ENCODE measurements at regions not wholly inside any gene's neighbourhood (a gene's known extent, or its start where the extent isn't known, plus 50 kb on each side); places are given as distances from the start of the nearest gene placed in this dataset.
"Not testable (repeated sequence)": the region's sequence is repeated elsewhere in the genome, so short reads cannot be mapped to it uniquely, and the experiment has no call there.

- no peaks in the 10 kb centered on the region for H3K9me3 ChIP-seq
- no peak overlapping the region for H3K4me3 ChIP-seq (ENCODE audit: control insufficient read depth in 1 of 2, extremely low read depth in 1 of 2, low read length in 1 of 2)
- H3K36me3 Mint-ChIP-seq = no peaks in the 10 kb centered on the region
- DNase-seq (no peak), ATAC-seq (replicated peaks in 1 of 4) (no peak)
- no peaks in the 10 kb centered on the region for H3K4me1 ChIP-seq (ENCODE audit: control insufficient read depth in 1 of 2, extremely low read depth in 1 of 2, insufficient read depth in 2 of 2, low read length in 2 of 2)
- POLR2A ChIA-PET = no interaction called here
- 43% methylated on average over 1 of the region's 2 CpGs for WGBS (ENCODE audit: insufficient coverage)
- H3K36me3 ChIP-seq (ENCODE audit: control insufficient read depth in 2 of 2, extremely low read depth in 1 of 2, insufficient read depth in 1 of 2, low read length in 1 of 2) = no peaks in the 10 kb centered on the region
- H3K4me1 Mint-ChIP-seq = no peaks in the 10 kb centered on the region
- peaks cover 2 to 10% of the 10 kb centered on the region in 2 experiments for H3K27me3 ChIP-seq (replicated peaks in 1 of 2; ENCODE audit: control insufficient read depth in 2 of 2, extremely low read depth in 1 of 2, insufficient read depth in 2 of 2, low read length in 1 of 2)
- no peak overlapping the region for H3K4me3 Mint-ChIP-seq
- CTCF ChIA-PET = no interaction called here
- H3K27ac ChIP-seq (ENCODE audit: low read length) = no peak overlapping the region
- H3K27me3 Mint-ChIP-seq = peaks cover 44 to 47% of the 10 kb centered on the region in 2 donors
- no peak overlapping the region for H3K27ac Mint-ChIP-seq
- no peaks in the 10 kb centered on the region for H3K9me3 Mint-ChIP-seq
Observed at GRCh38 chr6:27043244-27043643, 204.3 kb upstream of the PRSS16 start.

- WGBS (ENCODE audit: insufficient coverage) = 97% methylated on average over 24 of the region's 26 CpGs
- H3K9me3 Mint-ChIP-seq; POLR2A ChIA-PET; H3K4me3 Mint-ChIP-seq; DNase-seq; H3K4me3 ChIP-seq (ENCODE audit: control insufficient read depth in 1 of 2, extremely low read depth in 1 of 2, low read length in 1 of 2); CTCF ChIA-PET; H3K36me3 ChIP-seq (ENCODE audit: control insufficient read depth in 2 of 2, extremely low read depth in 1 of 2, insufficient read depth in 1 of 2, low read length in 1 of 2); H3K36me3 Mint-ChIP-seq; H3K27ac Mint-ChIP-seq; ATAC-seq (replicated peaks in 1 of 4); H3K4me1 ChIP-seq (ENCODE audit: control insufficient read depth in 1 of 2, extremely low read depth in 1 of 2, insufficient read depth in 2 of 2, low read length in 2 of 2); H3K27ac ChIP-seq (ENCODE audit: low read length); H3K9me3 ChIP-seq; H3K4me1 Mint-ChIP-seq: not testable (repeated sequence)
- H3K27me3 Mint-ChIP-seq = peaks cover 40 to 41% of the 10 kb centered on the region in 2 donors
- peaks cover 4 to 15% of the 10 kb centered on the region in 2 experiments for H3K27me3 ChIP-seq (replicated peaks in 1 of 2; ENCODE audit: control insufficient read depth in 2 of 2, extremely low read depth in 1 of 2, insufficient read depth in 2 of 2, low read length in 1 of 2)
Observed at GRCh38 chr6:27045131-27045530, 202.4 kb upstream of the PRSS16 start.

GRCh38 chr6:27047725-27048124 lies 199.8 kb upstream of the PRSS16 start:
- DNase-seq; H3K36me3 ChIP-seq (ENCODE audit: control insufficient read depth in 2 of 2, extremely low read depth in 1 of 2, insufficient read depth in 1 of 2, low read length in 1 of 2); H3K9me3 ChIP-seq; H3K4me1 Mint-ChIP-seq; H3K27ac Mint-ChIP-seq; H3K4me1 ChIP-seq (ENCODE audit: control insufficient read depth in 1 of 2, extremely low read depth in 1 of 2, insufficient read depth in 2 of 2, low read length in 2 of 2); H3K9me3 Mint-ChIP-seq; H3K36me3 Mint-ChIP-seq; H3K27ac ChIP-seq (ENCODE audit: low read length); H3K4me3 Mint-ChIP-seq; CTCF ChIA-PET; H3K4me3 ChIP-seq (ENCODE audit: control insufficient read depth in 1 of 2, extremely low read depth in 1 of 2, low read length in 1 of 2); ATAC-seq (replicated peaks in 1 of 4): not testable (repeated sequence)
- peaks cover 5 to 18% of the 10 kb centered on the region in 2 experiments for H3K27me3 ChIP-seq (replicated peaks in 1 of 2; ENCODE audit: control insufficient read depth in 2 of 2, extremely low read depth in 1 of 2, insufficient read depth in 2 of 2, low read length in 1 of 2)
- WGBS (ENCODE audit: insufficient coverage) = 57% methylated on average over 3 of the region's 5 CpGs
- H3K27me3 Mint-ChIP-seq = peaks cover 27 to 29% of the 10 kb centered on the region in 2 donors
- POLR2A ChIA-PET = interaction anchor here in 1 of 2 donors (0.7 kb wide), 1 partner anchor 36 kb away, joined by 8 read pairs; no protein-coding TSS in a partner anchor

GRCh38 chr6:27049863-27050781 lies 197.4 kb upstream of the PRSS16 start:
- no peaks in the 10 kb centered on the region for H3K9me3 Mint-ChIP-seq
- no peaks in the 10 kb centered on the region for H3K36me3 Mint-ChIP-seq
- POLR2A ChIA-PET = no interaction called here
- ATAC-seq (replicated peaks in 1 of 4) (no peak), DNase-seq (no peak)
- WGBS (ENCODE audit: insufficient coverage) = 69% methylated on average over 15 of the region's 30 CpGs
- no peaks in the 10 kb centered on the region for H3K4me1 Mint-ChIP-seq
- peaks cover 16 to 21% of the 10 kb centered on the region in 2 donors for H3K27me3 Mint-ChIP-seq
- Histone ChIP-seq H3K36me3 (ENCODE audit: control insufficient read depth in 2 of 2, extremely low read depth in 1 of 2, insufficient read depth in 1 of 2, low read length in 1 of 2) (no peaks in the 10 kb centered on the region), H3K4me1 (ENCODE audit: control insufficient read depth in 1 of 2, extremely low read depth in 1 of 2, insufficient read depth in 2 of 2, low read length in 2 of 2) (no peaks in the 10 kb centered on the region), H3K27me3 (replicated peaks in 1 of 2; ENCODE audit: control insufficient read depth in 2 of 2, extremely low read depth in 1 of 2, insufficient read depth in 2 of 2, low read length in 1 of 2) (peaks cover 5 to 20% of the 10 kb centered on the region in 2 experiments), H3K9me3 (no peaks in the 10 kb centered on the region), H3K4me3 (ENCODE audit: control insufficient read depth in 1 of 2, extremely low read depth in 1 of 2, low read length in 1 of 2) (no peak overlapping the region), H3K27ac (ENCODE audit: low read length) (no peak overlapping the region)
- CTCF ChIA-PET = no interaction called here
- H3K27ac Mint-ChIP-seq = no peak overlapping the region
- no peak overlapping the region for H3K4me3 Mint-ChIP-seq

GRCh38 chr6:27052082-27052730 lies 195.3 kb upstream of the PRSS16 start:
- ATAC-seq (replicated peaks in 1 of 4) = not testable (repeated sequence)

GRCh38 chr6:27052731-27053082 lies 194.8 kb upstream of the PRSS16 start:
- no peaks in the 10 kb centered on the region for H3K36me3 Mint-ChIP-seq
- ChIA-PET CTCF (no interaction called here), POLR2A (interaction anchor here in 1 of 2 donors (0.9 kb wide), 1 partner anchor 14 kb away, joined by 3 read pairs; no protein-coding TSS in a partner anchor)
- ATAC-seq (replicated peaks in 1 of 4) = no peak
- WGBS (ENCODE audit: insufficient coverage) = no CpG with 5 or more reads among the region's 5 CpGs
- H3K27me3 ChIP-seq (replicated peaks in 1 of 2; ENCODE audit: control insufficient read depth in 2 of 2, extremely low read depth in 1 of 2, insufficient read depth in 2 of 2, low read length in 1 of 2) = peaks cover 5 to 16% of the 10 kb centered on the region in 2 experiments
- H3K9me3 ChIP-seq = no peaks in the 10 kb centered on the region
- no peak overlapping the region for H3K27ac ChIP-seq (ENCODE audit: low read length)
- no peak for DNase-seq
- H3K4me1 ChIP-seq (ENCODE audit: control insufficient read depth in 1 of 2, extremely low read depth in 1 of 2, insufficient read depth in 2 of 2, low read length in 2 of 2) = no peaks in the 10 kb centered on the region
- H3K4me1 Mint-ChIP-seq = no peaks in the 10 kb centered on the region
- no peaks in the 10 kb centered on the region for H3K36me3 ChIP-seq (ENCODE audit: control insufficient read depth in 2 of 2, extremely low read depth in 1 of 2, insufficient read depth in 1 of 2, low read length in 1 of 2)
- no peak overlapping the region for H3K4me3 ChIP-seq (ENCODE audit: control insufficient read depth in 1 of 2, extremely low read depth in 1 of 2, low read length in 1 of 2)
- H3K27ac Mint-ChIP-seq = no peak overlapping the region
- no peaks in the 10 kb centered on the region for H3K9me3 Mint-ChIP-seq
- no peak overlapping the region for H3K4me3 Mint-ChIP-seq
- H3K27me3 Mint-ChIP-seq = peaks cover 24 to 26% of the 10 kb centered on the region in 2 donors

More at GRCh38 chr6:27052082-27052730, 195.3 kb upstream of the PRSS16 start:
- POLR2A ChIA-PET; H3K27ac Mint-ChIP-seq; H3K9me3 Mint-ChIP-seq; H3K36me3 Mint-ChIP-seq; H3K27ac ChIP-seq (ENCODE audit: low read length); H3K4me3 Mint-ChIP-seq; H3K9me3 ChIP-seq; H3K36me3 ChIP-seq (ENCODE audit: control insufficient read depth in 2 of 2, extremely low read depth in 1 of 2, insufficient read depth in 1 of 2, low read length in 1 of 2); H3K4me3 ChIP-seq (ENCODE audit: control insufficient read depth in 1 of 2, extremely low read depth in 1 of 2, low read length in 1 of 2); DNase-seq; H3K4me1 Mint-ChIP-seq; H3K4me1 ChIP-seq (ENCODE audit: control insufficient read depth in 1 of 2, extremely low read depth in 1 of 2, insufficient read depth in 2 of 2, low read length in 2 of 2): not testable (repeated sequence)
- peaks cover 28 to 30% of the 10 kb centered on the region in 2 donors for H3K27me3 Mint-ChIP-seq
- H3K27me3 ChIP-seq (replicated peaks in 1 of 2; ENCODE audit: control insufficient read depth in 2 of 2, extremely low read depth in 1 of 2, insufficient read depth in 2 of 2, low read length in 1 of 2) = peaks cover 5 to 16% of the 10 kb centered on the region in 2 experiments
- CTCF ChIA-PET = interaction anchor here in 1 of 2 donors (0.6 kb wide), 1 partner anchor 19 kb away, joined by 4 read pairs; no protein-coding TSS in a partner anchor
- 80% methylated on average over 1 of the region's 10 CpGs for WGBS (ENCODE audit: insufficient coverage)

Measured in T-cell (primary cell).